GM21825 (cell line): ENCODE measurements at regions not wholly inside any gene's neighbourhood (a gene's known extent, or its start where the extent isn't known, plus 50 kb on each side); places are given as distances from the start of the nearest gene placed in this dataset.
A peak's percentile ranks its signal among the peaks of the same experiment; 100 is the strongest.

Experiments used
- ATAC-seq: cut with Tn5 transposase; IDR thresholded peaks from one replicate; pipeline ENCODE4 v1.9.1; 2021; ENCODE audit warnings: mild to moderate bottlenecking, moderate library complexity; ENCODE audit not compliant: unreplicated experiment

- ATAC-seq, result peak; percentile 46
Measured at GRCh38 chr11:19345848-19346681, 105.3 kb upstream of the E2F8 start.

DNA sequence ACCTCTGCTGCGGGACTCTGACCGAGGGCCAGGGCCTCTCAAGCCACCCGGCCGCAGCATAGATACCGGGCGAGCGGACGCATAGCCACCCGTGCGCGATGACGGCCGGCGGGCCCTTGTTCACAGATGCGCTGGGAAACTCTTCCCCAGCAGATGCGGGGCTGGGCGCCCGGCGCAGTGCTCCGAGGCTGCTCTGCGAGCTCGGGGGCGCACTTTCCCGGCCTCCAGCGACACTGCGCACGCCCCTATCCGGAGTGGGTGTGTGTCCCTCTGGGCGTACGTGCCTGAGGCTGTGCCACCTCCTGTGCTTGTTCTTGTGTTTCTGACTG is 104.7 kb upstream of the E2F8 start:
- peak; percentile 15 for ATAC-seq

DNA sequence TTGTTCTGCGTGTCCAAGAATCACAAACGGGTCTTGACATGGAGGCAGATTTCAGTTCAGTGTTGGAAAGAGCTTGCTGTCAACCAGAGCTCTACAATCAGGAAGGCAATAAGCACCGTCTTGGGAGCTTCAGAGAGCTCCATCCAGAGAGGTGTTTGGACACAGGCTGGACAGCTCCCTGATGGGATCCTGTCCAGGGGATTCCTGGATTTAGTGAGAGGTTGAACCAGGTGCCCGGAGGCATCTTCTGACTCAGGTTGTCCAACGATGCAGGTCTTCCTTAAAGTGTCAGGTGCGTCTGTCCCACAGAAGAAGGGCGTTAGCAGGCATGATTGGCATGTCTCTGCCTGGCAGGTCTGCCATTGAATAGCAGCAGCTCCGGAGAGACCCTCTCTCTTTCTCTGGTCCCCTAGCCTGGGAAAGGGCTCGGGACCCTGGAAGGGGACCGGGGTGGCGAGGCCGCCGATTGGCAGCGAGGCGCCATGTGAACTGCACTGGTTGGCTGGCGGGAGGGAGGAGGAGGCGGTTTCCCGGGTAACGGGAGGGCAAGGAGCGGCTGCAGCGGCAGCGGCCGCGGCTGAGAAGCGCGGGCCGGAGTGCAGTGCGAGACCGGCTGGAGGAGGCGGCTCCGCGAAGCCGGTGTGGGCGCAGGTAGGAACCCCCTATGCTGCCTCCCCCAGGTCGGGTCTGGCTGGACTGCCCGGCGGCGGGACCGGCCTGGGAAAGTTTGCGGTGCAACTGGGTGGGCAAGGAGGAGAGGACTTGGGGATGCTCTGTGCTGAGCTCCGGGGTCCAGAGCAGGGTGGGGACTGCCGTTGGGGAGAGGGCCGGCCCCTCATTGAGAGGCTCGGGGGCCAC is 104.1 kb upstream of the E2F8 start:
- ATAC-seq, result peak; percentile 61

DNA sequence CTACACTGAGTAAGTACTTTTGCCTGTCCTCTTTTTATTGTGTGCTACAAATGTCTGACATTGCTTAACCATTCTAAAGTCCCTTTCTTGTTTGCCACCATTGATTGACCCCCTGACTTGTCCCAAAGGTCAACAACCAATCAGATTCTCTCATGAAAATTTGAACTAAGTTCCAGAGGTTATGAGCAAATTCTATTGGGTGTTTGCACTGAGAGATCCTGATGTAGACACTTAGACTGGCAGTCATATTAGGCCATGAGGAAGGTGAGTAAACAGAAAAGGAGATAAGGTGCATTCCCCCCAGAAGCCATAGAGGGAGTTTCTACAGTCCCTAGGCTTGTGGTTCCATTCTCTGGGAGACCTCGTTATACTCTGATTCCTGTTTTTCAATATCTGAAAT is 101.3 kb upstream of the E2F8 start:
- ATAC-seq, result no peak

DNA sequence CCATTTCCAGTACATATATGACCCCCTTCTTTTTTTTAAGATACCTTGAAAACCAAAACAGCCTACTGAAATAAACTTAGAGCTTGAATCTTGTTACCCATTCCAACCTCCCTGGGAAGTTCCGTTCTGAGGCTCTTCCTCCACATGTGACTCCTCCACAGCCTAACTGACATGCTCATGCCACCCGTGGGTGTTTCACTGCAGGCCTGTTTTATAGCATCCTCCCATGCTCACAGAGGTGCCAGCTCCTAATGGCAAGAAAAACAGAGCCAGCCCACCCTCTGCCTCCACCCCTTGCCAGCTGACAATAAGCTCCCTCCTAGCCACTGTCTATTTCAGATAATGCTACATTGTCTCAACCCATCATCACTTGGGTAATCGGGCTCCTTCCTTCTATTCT is 97.6 kb upstream of the E2F8 start:
- ATAC-seq, result no peak

GRCh38 chr11:19337779-19338178 is 97.0 kb upstream of the E2F8 start:
- ATAC-seq, result no peak

DNA sequence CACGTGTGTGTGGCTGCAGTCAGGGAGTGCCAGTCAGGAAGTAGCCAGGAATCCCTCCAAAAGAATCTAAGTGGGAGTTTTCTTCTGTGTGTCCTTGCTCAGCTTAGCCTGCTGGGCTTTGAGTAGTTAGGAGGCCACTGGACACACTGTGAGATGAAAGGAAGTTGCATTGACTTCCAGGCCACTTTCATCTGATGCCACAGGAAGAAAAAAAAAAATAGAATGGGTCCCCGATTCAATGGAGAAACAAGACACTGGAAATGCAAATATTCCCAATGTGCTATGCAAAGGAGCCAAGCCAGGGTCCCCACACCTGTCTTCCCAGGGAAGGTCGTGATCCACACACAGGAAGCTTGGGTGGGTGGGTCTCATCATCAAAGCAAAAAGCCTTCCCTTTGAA is 95.6 kb upstream of the E2F8 start:
- ATAC-seq, result no peak

DNA sequence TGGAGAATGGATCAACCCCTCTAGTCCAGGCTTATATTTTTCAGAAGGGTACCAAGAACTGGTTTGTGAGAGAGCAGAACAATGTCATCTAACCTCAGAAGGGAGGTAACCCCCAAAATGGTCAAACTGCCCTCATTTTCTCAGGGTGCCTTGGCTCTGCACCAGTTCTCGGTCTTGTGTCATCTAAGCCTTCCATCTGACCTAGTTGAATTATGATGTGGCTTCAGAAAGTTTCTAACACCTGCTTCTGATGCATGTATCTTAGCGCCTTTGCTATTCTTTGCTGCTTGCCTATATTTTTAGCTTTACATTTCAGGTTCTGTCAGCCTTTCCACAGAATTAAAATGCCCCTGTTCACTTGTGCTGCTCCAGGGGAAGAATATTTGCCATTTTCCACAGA is 91.7 kb upstream of the E2F8 start:
- no peak for ATAC-seq

DNA sequence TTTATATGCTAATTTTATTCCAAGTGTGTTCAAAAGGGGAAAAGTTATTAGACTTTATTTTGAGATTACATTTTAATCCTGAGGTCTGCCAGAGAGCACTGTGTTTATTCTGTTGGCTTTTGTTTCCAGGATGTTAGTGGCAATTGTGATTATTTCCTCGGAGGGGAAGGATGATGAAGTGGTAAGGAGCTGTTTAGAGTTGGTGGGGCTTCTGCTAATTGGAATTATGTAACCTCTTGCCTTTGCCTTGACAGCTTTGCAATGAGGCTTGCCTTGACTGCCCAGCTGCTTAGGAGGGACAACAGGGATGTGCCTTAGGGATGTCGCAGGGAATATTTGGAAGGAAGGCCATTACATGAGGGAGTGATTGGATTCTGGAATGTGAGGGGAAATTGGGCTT is 89.7 kb upstream of the E2F8 start:
- no peak for ATAC-seq

- ATAC-seq, result no peak
Measured at GRCh38 chr11:19329970-19330369, 89.2 kb upstream of the E2F8 start.

DNA sequence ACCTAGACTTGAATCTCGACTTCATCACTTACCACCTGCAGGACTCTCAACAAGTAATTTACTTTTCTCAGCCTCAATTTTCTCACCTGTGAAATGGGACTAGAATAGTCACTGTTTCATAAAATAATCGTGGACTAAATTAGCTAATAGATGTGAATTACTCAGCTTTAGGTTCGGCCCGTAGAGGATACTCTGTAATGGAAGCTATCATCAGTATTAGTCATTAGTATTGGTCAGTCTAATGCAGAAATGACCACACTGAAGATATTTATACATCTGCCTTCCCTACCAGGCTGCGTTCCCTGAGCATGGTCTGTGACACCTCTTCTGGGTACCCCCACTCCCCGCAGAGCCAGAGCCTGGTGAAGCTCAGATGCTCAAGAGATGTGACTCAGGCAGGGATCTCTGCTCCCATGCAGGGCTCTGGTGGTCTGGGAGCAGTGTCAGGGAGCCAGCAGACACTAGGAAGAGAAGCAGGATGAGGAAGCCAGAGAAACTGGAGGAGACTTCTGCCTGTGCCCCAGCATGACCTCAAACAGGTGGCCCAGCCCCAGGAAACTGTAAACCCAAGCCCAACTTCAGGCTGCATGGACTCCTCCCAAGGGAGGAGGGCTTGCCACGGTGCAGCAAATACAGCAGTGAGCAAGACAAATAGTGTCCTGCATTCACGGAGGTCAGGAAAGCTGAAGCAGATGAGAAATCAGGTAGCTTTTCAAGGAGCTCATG is 88.0 kb upstream of the E2F8 start:
- no peak for ATAC-seq

GRCh38 chr11:19327280-19327679 is 86.5 kb upstream of the E2F8 start:
- no peak for ATAC-seq

- no peak for ATAC-seq
Measured at GRCh38 chr11:19326499-19326898, 85.8 kb upstream of the E2F8 start.

DNA sequence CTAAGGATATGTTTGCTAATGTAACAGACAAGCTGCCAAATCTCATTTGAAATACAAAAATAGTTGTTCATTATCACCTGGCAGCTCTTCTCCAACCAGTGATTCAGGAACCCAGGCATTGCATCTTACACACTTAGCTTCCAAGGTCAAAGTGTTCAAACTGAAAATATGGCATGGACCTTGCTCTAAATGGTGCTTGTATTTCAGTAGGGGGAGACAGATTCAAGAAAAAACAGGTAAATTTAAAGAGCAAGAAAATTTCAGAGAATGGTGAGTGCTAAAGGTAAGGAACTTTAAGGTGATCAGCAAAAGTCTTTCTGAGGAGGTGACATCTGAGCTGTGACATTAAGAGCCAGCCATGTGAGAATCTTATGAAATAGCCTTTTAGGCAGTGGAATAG is 82.8 kb upstream of the E2F8 start:
- no peak for ATAC-seq

DNA sequence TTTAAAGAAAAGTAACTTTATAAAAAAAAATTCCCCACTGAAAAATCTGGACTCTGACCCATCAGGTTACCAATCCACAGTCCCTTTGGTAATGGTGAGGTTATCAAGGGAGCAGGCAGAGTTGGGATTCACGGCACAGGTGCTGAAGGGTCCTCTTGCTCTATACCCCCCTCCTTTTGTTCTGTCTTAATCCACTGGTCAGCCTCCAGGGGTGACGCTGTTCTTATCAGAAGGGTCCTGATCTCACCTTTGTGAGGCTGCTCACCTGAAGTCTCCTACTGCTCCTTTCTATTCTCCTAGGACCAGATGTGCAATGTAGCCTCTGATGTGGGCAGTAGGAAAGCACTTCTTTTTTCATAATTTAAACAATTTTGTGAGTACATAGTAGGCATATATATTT is 80.6 kb upstream of the E2F8 start:
- no peak for ATAC-seq

- no peak for ATAC-seq
Measured at GRCh38 chr11:19320827-19321226, 80.1 kb upstream of the E2F8 start.

GRCh38 chr11:19316434-19316833 is 75.7 kb upstream of the E2F8 start:
- no peak for ATAC-seq

DNA sequence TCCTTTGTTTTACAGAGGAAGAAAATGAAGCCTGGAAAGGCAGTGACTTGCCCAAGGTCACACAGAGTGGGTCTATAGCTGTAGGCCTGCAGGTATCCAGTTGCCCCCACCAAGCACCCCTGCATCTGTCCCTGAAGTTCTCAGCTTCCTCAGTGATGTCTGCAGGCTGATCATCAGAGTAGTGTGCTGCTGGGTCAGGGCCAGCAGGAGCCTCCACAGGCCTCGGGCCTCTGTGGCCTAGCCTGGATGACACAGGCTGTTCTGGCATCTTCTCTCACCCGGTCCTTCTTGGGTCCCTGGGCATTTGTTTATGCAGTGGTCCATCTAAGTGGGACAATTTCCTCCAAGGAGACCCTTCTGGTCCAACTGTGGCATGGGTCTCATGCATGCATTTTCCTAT is 74.8 kb upstream of the E2F8 start:
- no peak for ATAC-seq

GRCh38 chr11:19313140-19313539 is 72.4 kb upstream of the E2F8 start:
- no peak for ATAC-seq

- peak; percentile 71 for ATAC-seq
Measured at GRCh38 chr11:19311308-19312030, 70.7 kb upstream of the E2F8 start.

DNA sequence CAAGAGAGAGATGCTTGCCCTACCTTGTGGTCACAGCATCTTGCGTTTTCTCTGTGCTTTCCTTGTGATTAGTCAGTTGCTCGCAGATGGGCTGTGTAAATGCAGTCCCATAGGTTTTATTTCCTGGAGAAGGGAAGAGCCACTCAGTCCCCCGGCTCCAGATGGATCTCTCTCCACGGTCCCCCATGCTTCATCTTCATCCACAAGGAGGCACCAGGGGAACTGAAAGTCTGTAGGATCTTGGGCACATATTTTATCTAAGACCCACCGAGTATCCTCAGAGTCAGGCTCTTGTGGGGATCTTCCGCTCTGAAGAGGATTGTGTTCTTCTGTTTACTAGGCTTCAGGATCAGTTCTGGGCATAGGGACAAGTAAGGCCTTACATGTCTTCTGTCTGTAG is 66.8 kb upstream of the E2F8 start:
- ATAC-seq, result no peak
